ENCODE measurements at regions not wholly inside any gene's neighbourhood (a gene's known extent, or its start where the extent isn't known, plus 50 kb on each side); places are given as distances from the start of the nearest gene placed in this dataset.

GRCh38 chr1:53405737-53406136, 53.5 kb upstream of the DMRTB1 start:
- Histone ChIP-seq H3K4me1 (ENCODE audit: insufficient read depth, low read length, poor library complexity, severe bottlenecking) (peaks cover 14% of the 10 kb centered on the region), H3K9me3 (ENCODE audit: low read depth, low read length, poor library complexity, severe bottlenecking) (no peaks in the 10 kb centered on the region), H3K27ac (ENCODE audit: low read depth, low read length, poor library complexity, severe bottlenecking) (no peak overlapping the region), H3K27me3 (replicated peaks; ENCODE audit: insufficient read depth, low read depth, low read length, poor library complexity) (peaks cover 48% of the 10 kb centered on the region), H3K36me3 (ENCODE audit: insufficient read depth, low read length, poor library complexity, severe bottlenecking) (no peaks in the 10 kb centered on the region), H3K4me3 (ENCODE audit: low read depth, low read length, poor library complexity, severe bottlenecking) (no peak overlapping the region)
- POLR2A ChIA-PET (ENCODE audit: low non-redundant PET), result no interaction called here
- TF ChIP-seq CTCF (conservative IDR thresholded peaks at IDR 0.05; ENCODE audit: low read depth, low read length) (no peak), EZH2 (IDR thresholded peaks at IDR 0.05; ENCODE audit: borderline replicate concordance, low read depth, low read length, poor library complexity, severe bottlenecking) (no peak)
- CTCF ChIA-PET, result no interaction called here
- BruUV-seq (replicated peaks), result no TSS peak
- no peak for DNase-seq (ENCODE audit: low spot score)
- intact Hi-C loops (cut with micrococcal nuclease; ENCODE audit: unreplicated experiment), result no loop called here

- ChIA-PET CTCF (no interaction called here), POLR2A (ENCODE audit: low non-redundant PET) (no interaction called here)
- BruUV-seq (replicated peaks), result no TSS peak
- Histone ChIP-seq H3K36me3 (ENCODE audit: insufficient read depth, low read length, poor library complexity, severe bottlenecking) (no peaks in the 10 kb centered on the region), H3K27me3 (replicated peaks; ENCODE audit: insufficient read depth, low read depth, low read length, poor library complexity) (peaks cover 38% of the 10 kb centered on the region), H3K9me3 (ENCODE audit: low read depth, low read length, poor library complexity, severe bottlenecking) (no peaks in the 10 kb centered on the region), H3K27ac (ENCODE audit: low read depth, low read length, poor library complexity, severe bottlenecking) (no peak overlapping the region), H3K4me1 (ENCODE audit: insufficient read depth, low read length, poor library complexity, severe bottlenecking) (peaks cover 24% of the 10 kb centered on the region), H3K4me3 (ENCODE audit: low read depth, low read length, poor library complexity, severe bottlenecking) (no peak overlapping the region)
- TF ChIP-seq EZH2 (IDR thresholded peaks at IDR 0.05; ENCODE audit: borderline replicate concordance, low read depth, low read length, poor library complexity, severe bottlenecking), result no peak
- no peak for TF ChIP-seq CTCF (conservative IDR thresholded peaks at IDR 0.05; ENCODE audit: low read depth, low read length)
- intact Hi-C loops (cut with micrococcal nuclease; ENCODE audit: unreplicated experiment), result no loop called here
- DNase-seq (ENCODE audit: low spot score), result no peak
Observed at GRCh38 chr1:53406551-53407235, 52.5 kb upstream of the DMRTB1 start.

- H3K4me3 ChIP-seq (ENCODE audit: low read depth, low read length, poor library complexity, severe bottlenecking), result no peak overlapping the region
- H3K9me3 ChIP-seq (ENCODE audit: low read depth, low read length, poor library complexity, severe bottlenecking), result no peaks in the 10 kb centered on the region
- DNase-seq (ENCODE audit: low spot score), result no peak
- peaks cover 32% of the 10 kb centered on the region for H3K4me1 ChIP-seq (ENCODE audit: insufficient read depth, low read length, poor library complexity, severe bottlenecking)
- BruUV-seq (replicated peaks), result no TSS peak
- CTCF ChIA-PET, result no interaction called here
- H3K27ac ChIP-seq (ENCODE audit: low read depth, low read length, poor library complexity, severe bottlenecking), result no peak overlapping the region
- intact Hi-C loops (cut with micrococcal nuclease; ENCODE audit: unreplicated experiment), result no loop called here
- H3K27me3 ChIP-seq (replicated peaks; ENCODE audit: insufficient read depth, low read depth, low read length, poor library complexity), result peaks cover 27% of the 10 kb centered on the region
- POLR2A ChIA-PET (ENCODE audit: low non-redundant PET), result no interaction called here
- TF ChIP-seq EZH2 (IDR thresholded peaks at IDR 0.05; ENCODE audit: borderline replicate concordance, low read depth, low read length, poor library complexity, severe bottlenecking) (no peak), CTCF (conservative IDR thresholded peaks at IDR 0.05; ENCODE audit: low read depth, low read length) (no peak)
- H3K36me3 ChIP-seq (ENCODE audit: insufficient read depth, low read length, poor library complexity, severe bottlenecking), result no peaks in the 10 kb centered on the region
Observed at GRCh38 chr1:53408013-53408754, 51.0 kb upstream of the DMRTB1 start.

Measured in A673 (cell line).